PC-9 (cell line): ENCODE measurements at regions not wholly inside any gene's neighbourhood (a gene's known extent, or its start where the extent isn't known, plus 50 kb on each side); places are given as distances from the start of the nearest gene placed in this dataset.

Experiments
- BruUV-seq: library from RNA; stranded (reverse); fragments of 400-500 nt; replicated peaks from 2 replicates; lab custom pipeline; 2021; lab: Mats Ljungman, UMichigan
- CTCF ChIA-PET: fragments of 300-600 bp; sonication (Branson Sonifier 250); formaldehyde crosslinking; loops from one replicate; lab custom pipeline; 2022; ENCODE audit warnings: antibody characterized with exemption; lab: Charles Lee
- POLR2A ChIA-PET: fragments of 300-600 bp; sonication (Branson Sonifier 250); formaldehyde crosslinking; loops from one replicate; lab custom pipeline; 2022; ENCODE audit warnings: antibody characterized with exemption; ENCODE audit not compliant: unreplicated experiment; lab: Charles Lee
- DNase-seq, 2 experiments: peaks; one replicate each; pipeline versions ENCODE4 v3.0.0 to v3.0.0-alpha.2; 2015 to 2022; ENCODE audit warnings: mixed read lengths in 1 of 2
- H2AFZ ChIP-seq: fragments of 200-600 bp; sonication (generic); 2 replicates; pipeline ENCODE4 v1.8.1; 2017; ENCODE audit warnings: antibody characterized with exemption
- H3F3A ChIP-seq: fragments of 200-600 bp; sonication (generic); 2 replicates; pipeline ENCODE4 v1.8.1; 2017; ENCODE audit warnings: antibody characterized with exemption, mild to moderate bottlenecking, low read depth; ENCODE audit not compliant: insufficient read depth
- H3K27ac ChIP-seq: fragments of 200-600 bp; sonication (generic); 2 replicates; pipeline ENCODE4 v1.6.1; 2016; ENCODE audit warnings: mixed run types
- H3K27me3 ChIP-seq: fragments of 200-600 bp; sonication (generic); 2 replicates; pipeline ENCODE4 v1.6.1; 2016; ENCODE audit warnings: low read depth, mixed run types; ENCODE audit not compliant: insufficient read depth
- H3K36me3 ChIP-seq: fragments of 200-600 bp; sonication (generic); 2 replicates; pipeline ENCODE4 v1.6.1; 2016; ENCODE audit warnings: low read depth, mixed run types
- H3K4me1 ChIP-seq: fragments of 200-600 bp; sonication (generic); replicated peaks from 2 replicates; pipeline ENCODE4 v1.6.1; 2016; ENCODE audit warnings: mixed run types; ENCODE audit not compliant: insufficient read depth
- H3K4me2 ChIP-seq: fragments of 200-600 bp; sonication (generic); 2 replicates; pipeline ENCODE4 v1.6.1; 2017; ENCODE audit warnings: mixed run types
- H3K4me3 ChIP-seq: fragments of 200-600 bp; sonication (generic); 2 replicates; pipeline ENCODE4 v1.6.1; 2016; ENCODE audit warnings: mixed run types
- H3K79me2 ChIP-seq: fragments of 200-600 bp; sonication (generic); 2 replicates; pipeline ENCODE4 v1.6.1; 2017; ENCODE audit warnings: low read depth, mixed run types
- H3K9me2 ChIP-seq: fragments of 200-600 bp; sonication (generic); 2 replicates; pipeline ENCODE4 v1.8.1; 2017; ENCODE audit warnings: mild to moderate bottlenecking; ENCODE audit not compliant: insufficient read depth
- H3K9me3 ChIP-seq: fragments of 200-600 bp; sonication (generic); 2 replicates; pipeline ENCODE4 v1.8.1; 2016; ENCODE audit warnings: low read depth; ENCODE audit not compliant: insufficient read depth
- H4K20me1 ChIP-seq: fragments of 200-600 bp; sonication (generic); 2 replicates; pipeline ENCODE4 v1.8.1; 2017; ENCODE audit not compliant: insufficient read depth
- CTCF ChIP-seq: fragments of 200-600 bp; sonication (generic); conservative IDR thresholded peaks from 2 replicates; pipeline ENCODE4 v1.6.1; 2017; ENCODE audit warnings: mixed run types, antibody characterized with exemption, mild to moderate bottlenecking, moderate library complexity
- EZH2 ChIP-seq: fragments of 200-600 bp; sonication (generic); IDR thresholded peaks from 2 replicates; pipeline ENCODE4 v1.8.0; 2017; ENCODE audit warnings: antibody characterized with exemption, low read depth
- intact Hi-C: fragments of 100-400 bp; cut with micrococcal nuclease; formaldehyde crosslinking; loops from one replicate; pipeline ENCODE4 v1.10.0; 2022; ENCODE audit not compliant: unreplicated experiment

GRCh38 chr22:47374901-47375575, 612.6 kb downstream of the TBC1D22A start:
- Histone ChIP-seq H3K4me2 (no peak overlapping the region), H3K9me3 (no peaks in the 10 kb centered on the region), H3K4me3 (no peak overlapping the region), H4K20me1 (no peaks in the 10 kb centered on the region), H2AFZ (no peak overlapping the region), H3K9me2 (no peaks in the 10 kb centered on the region), H3K4me1 (no peaks in the 10 kb centered on the region), H3K79me2 (no peaks in the 10 kb centered on the region), H3K36me3 (no peaks in the 10 kb centered on the region), H3K27ac (no peak overlapping the region), H3F3A (no peaks in the 10 kb centered on the region), H3K27me3 (peaks cover 86% of the 10 kb centered on the region)
- TF ChIP-seq CTCF, result no peak
- no peak for TF ChIP-seq EZH2
- BruUV-seq, result no TSS peak
- POLR2A ChIA-PET, result no interaction called here
- intact Hi-C loops, result no loop called here
- no peak for DNase-seq
- CTCF ChIA-PET, result no interaction called here

GRCh38 chr22:47374273-47374771, 611.9 kb downstream of the TBC1D22A start:
- no TSS peak for BruUV-seq
- no peaks in the 10 kb centered on the region for H4K20me1 ChIP-seq
- no peak overlapping the region for H2AFZ ChIP-seq
- H3K4me2 ChIP-seq, result no peak overlapping the region
- ChIA-PET CTCF (no interaction called here), POLR2A (no interaction called here)
- no peaks in the 10 kb centered on the region for H3K9me2 ChIP-seq
- no peak for DNase-seq
- no peaks in the 10 kb centered on the region for H3F3A ChIP-seq
- TF ChIP-seq EZH2 (no peak), CTCF (no peak)
- H3K27ac ChIP-seq, result no peak overlapping the region
- H3K79me2 ChIP-seq, result no peaks in the 10 kb centered on the region
- intact Hi-C loops, result no loop called here
- no peaks in the 10 kb centered on the region for H3K9me3 ChIP-seq
- H3K4me1 ChIP-seq, result no peaks in the 10 kb centered on the region
- H3K4me3 ChIP-seq, result no peak overlapping the region
- no peaks in the 10 kb centered on the region for H3K36me3 ChIP-seq
- peaks cover 87% of the 10 kb centered on the region for H3K27me3 ChIP-seq

- H3K36me3 ChIP-seq, result no peaks in the 10 kb centered on the region
- H3K4me1 ChIP-seq, result no peaks in the 10 kb centered on the region
- no peaks in the 10 kb centered on the region for H3K79me2 ChIP-seq
- H3K27ac ChIP-seq, result no peak overlapping the region
- H2AFZ ChIP-seq, result no peak overlapping the region
- intact Hi-C loops, result no loop called here
- no peak for DNase-seq
- H3K9me3 ChIP-seq, result no peaks in the 10 kb centered on the region
- no peak overlapping the region for H3K4me3 ChIP-seq
- no TSS peak for BruUV-seq
- CTCF ChIA-PET, result no interaction called here
- H3F3A ChIP-seq, result no peaks in the 10 kb centered on the region
- H3K9me2 ChIP-seq, result no peaks in the 10 kb centered on the region
- H3K27me3 ChIP-seq, result peaks cover 92% of the 10 kb centered on the region
- no peak for TF ChIP-seq CTCF
- no peak for TF ChIP-seq EZH2
- H4K20me1 ChIP-seq, result no peaks in the 10 kb centered on the region
- POLR2A ChIA-PET, result no interaction called here
- no peak overlapping the region for H3K4me2 ChIP-seq
Observed at GRCh38 chr22:47373648-47374272, 611.3 kb downstream of the TBC1D22A start.
